ENCODE measurements at regions not wholly inside any gene's neighbourhood (a gene's known extent, or its start where the extent isn't known, plus 50 kb on each side); places are given as distances from the start of the nearest gene placed in this dataset.
A peak's percentile ranks its signal among the peaks of the same experiment; 100 is the strongest.

GRCh38 chr10:113409175-113409574 is 143.7 kb upstream of the HABP2 start:
- Mint-ChIP-seq H3K27ac (ENCODE audit: unreplicated experiment) (no peak overlapping the region), H3K4me3 (ENCODE audit: unreplicated experiment) (no peak overlapping the region), H3K27me3 (ENCODE audit: unreplicated experiment) (no peaks in the 10 kb centered on the region), H3K9me3 (ENCODE audit: unreplicated experiment) (no peaks in the 10 kb centered on the region), H3K36me3 (ENCODE audit: low read depth, unreplicated experiment) (no peaks in the 10 kb centered on the region), H3K4me1 (ENCODE audit: unreplicated experiment) (peaks cover 29% of the 10 kb centered on the region)
- no peak for DNase-seq (ENCODE audit: low spot score)
- no peak for TF ChIP-seq CTCF (IDR thresholded peaks at IDR 0.05; ENCODE audit: unreplicated experiment)

- Mint-ChIP-seq H3K4me1 (ENCODE audit: unreplicated experiment) (peaks cover 29% of the 10 kb centered on the region), H3K27ac (ENCODE audit: unreplicated experiment) (no peak overlapping the region), H3K27me3 (ENCODE audit: unreplicated experiment) (no peaks in the 10 kb centered on the region), H3K36me3 (ENCODE audit: low read depth, unreplicated experiment) (no peaks in the 10 kb centered on the region), H3K4me3 (ENCODE audit: unreplicated experiment) (no peak overlapping the region), H3K9me3 (ENCODE audit: unreplicated experiment) (no peaks in the 10 kb centered on the region)
- DNase-seq (ENCODE audit: low spot score), result no peak
- TF ChIP-seq CTCF (IDR thresholded peaks at IDR 0.05; ENCODE audit: unreplicated experiment), result no peak
These were observed 142.2 kb upstream of the HABP2 start for GRCh38 chr10:113410618-113411017.

GRCh38 chr10:113411456-113411855 is 141.4 kb upstream of the HABP2 start:
- peak overlapping the region; percentile 16 for H3K27ac Mint-ChIP-seq (ENCODE audit: unreplicated experiment)
- no peak for DNase-seq (ENCODE audit: low spot score)
- no peak overlapping the region for H3K4me3 Mint-ChIP-seq (ENCODE audit: unreplicated experiment)
- peaks cover 29% of the 10 kb centered on the region for H3K4me1 Mint-ChIP-seq (ENCODE audit: unreplicated experiment)
- TF ChIP-seq CTCF (IDR thresholded peaks at IDR 0.05; ENCODE audit: unreplicated experiment), result no peak
- no peaks in the 10 kb centered on the region for H3K9me3 Mint-ChIP-seq (ENCODE audit: unreplicated experiment)
- no peaks in the 10 kb centered on the region for H3K27me3 Mint-ChIP-seq (ENCODE audit: unreplicated experiment)
- no peaks in the 10 kb centered on the region for H3K36me3 Mint-ChIP-seq (ENCODE audit: low read depth, unreplicated experiment)

GRCh38 chr10:113412161-113412560 is 140.7 kb upstream of the HABP2 start:
- no peak overlapping the region for H3K4me3 Mint-ChIP-seq (ENCODE audit: unreplicated experiment)
- DNase-seq (ENCODE audit: low spot score), result no peak
- H3K27ac Mint-ChIP-seq (ENCODE audit: unreplicated experiment), result no peak overlapping the region
- no peak for TF ChIP-seq CTCF (IDR thresholded peaks at IDR 0.05; ENCODE audit: unreplicated experiment)
- no peaks in the 10 kb centered on the region for H3K9me3 Mint-ChIP-seq (ENCODE audit: unreplicated experiment)
- no peaks in the 10 kb centered on the region for H3K36me3 Mint-ChIP-seq (ENCODE audit: low read depth, unreplicated experiment)
- H3K27me3 Mint-ChIP-seq (ENCODE audit: unreplicated experiment), result no peaks in the 10 kb centered on the region
- peaks cover 29% of the 10 kb centered on the region for H3K4me1 Mint-ChIP-seq (ENCODE audit: unreplicated experiment)

- peaks cover 24% of the 10 kb centered on the region for H3K4me1 Mint-ChIP-seq (ENCODE audit: unreplicated experiment)
- no peak overlapping the region for H3K4me3 Mint-ChIP-seq (ENCODE audit: unreplicated experiment)
- DNase-seq (ENCODE audit: low spot score), result no peak
- H3K9me3 Mint-ChIP-seq (ENCODE audit: unreplicated experiment), result no peaks in the 10 kb centered on the region
- no peaks in the 10 kb centered on the region for H3K27me3 Mint-ChIP-seq (ENCODE audit: unreplicated experiment)
- no peak overlapping the region for H3K27ac Mint-ChIP-seq (ENCODE audit: unreplicated experiment)
- TF ChIP-seq CTCF (IDR thresholded peaks at IDR 0.05; ENCODE audit: unreplicated experiment), result no peak
- H3K36me3 Mint-ChIP-seq (ENCODE audit: low read depth, unreplicated experiment), result no peaks in the 10 kb centered on the region
These were observed 138.3 kb upstream of the HABP2 start for GRCh38 chr10:113414543-113414942.
